NT2/D1 (cell line): ENCODE measurements at regions not wholly inside any gene's neighbourhood (a gene's known extent, or its start where the extent isn't known, plus 50 kb on each side); places are given as distances from the start of the nearest gene placed in this dataset.

Experiments
- DNase-seq: peaks from one replicate; pipeline ENCODE4 v3.0.0-alpha.2; 2011; ENCODE audit warnings: low read depth, low spot score
- H3K27me3 ChIP-seq: 2 replicates; pipeline ENCODE4 v1.6.0; 2011; ENCODE audit warnings: mild to moderate bottlenecking; ENCODE audit not compliant: insufficient read length, insufficient read depth
- H3K36me3 ChIP-seq: 2 replicates; pipeline ENCODE4 v1.6.1; 2011; ENCODE audit warnings: mild to moderate bottlenecking, low read length, mixed read lengths; ENCODE audit not compliant: insufficient read depth, insufficient read length
- H3K4me1 ChIP-seq: 2 replicates; pipeline ENCODE4 v1.5.1; 2011; ENCODE audit not compliant: insufficient read depth, insufficient read length
- H3K4me3 ChIP-seq: 2 replicates; pipeline ENCODE4 v1.5.1; 2011; ENCODE audit warnings: low read depth; ENCODE audit not compliant: insufficient read length
- H3K9ac ChIP-seq: 2 replicates; pipeline ENCODE4 v1.6.0; 2011; ENCODE audit warnings: low read depth; ENCODE audit not compliant: insufficient read length
- H3K9me3 ChIP-seq: 2 replicates; pipeline ENCODE4 v1.5.1; 2011; ENCODE audit warnings: mild to moderate bottlenecking, low read length; ENCODE audit not compliant: insufficient read depth
- SUZ12 ChIP-seq: IDR thresholded peaks from 2 replicates; pipeline ENCODE4 v1.6.1; 2011; ENCODE audit not compliant: insufficient read length, insufficient read depth; ENCODE audit errors: extremely low read depth
- YY1 ChIP-seq: IDR thresholded peaks from 2 replicates; pipeline ENCODE4 v1.6.1; 2011; ENCODE audit not compliant: insufficient read length, insufficient read depth
- ZNF274 ChIP-seq: IDR thresholded peaks from 2 replicates; pipeline ENCODE4 v1.6.1; 2011; ENCODE audit warnings: mild to moderate bottlenecking, low read depth, low read length

GRCh38 chr5:104198156-104198555 is 635.6 kb upstream of the NUDT12 start:
- Histone ChIP-seq H3K4me1 (no peaks in the 10 kb centered on the region), H3K36me3 (no peaks in the 10 kb centered on the region), H3K27me3 (no peaks in the 10 kb centered on the region), H3K9me3 (no peaks in the 10 kb centered on the region), H3K9ac (no peak overlapping the region), H3K4me3 (no peak overlapping the region)
- TF ChIP-seq YY1, result no peak
- no peak for TF ChIP-seq SUZ12
- no peak for TF ChIP-seq ZNF274
- DNase-seq, result no peak

GRCh38 chr5:104189909-104190308 is 627.3 kb upstream of the NUDT12 start:
- H3K4me3 ChIP-seq, result no peak overlapping the region
- H3K9me3 ChIP-seq, result peaks cover 8% of the 10 kb centered on the region; the same call in 1 of the 2 replicates
- no peak for DNase-seq
- no peak overlapping the region for H3K9ac ChIP-seq
- no peak for TF ChIP-seq SUZ12
- TF ChIP-seq ZNF274, result no peak
- TF ChIP-seq YY1, result no peak
- H3K36me3 ChIP-seq, result no peaks in the 10 kb centered on the region
- no peaks in the 10 kb centered on the region for H3K4me1 ChIP-seq
- H3K27me3 ChIP-seq, result no peaks in the 10 kb centered on the region

- no peak for DNase-seq
- no peak for TF ChIP-seq ZNF274
- no peak for TF ChIP-seq SUZ12
- no peak for TF ChIP-seq YY1
- H3K9ac ChIP-seq, result no peak overlapping the region
Measured at GRCh38 chr5:104189031-104189430, 626.4 kb upstream of the NUDT12 start.

GRCh38 chr5:104187656-104188055 is 625.1 kb upstream of the NUDT12 start:
- TF ChIP-seq SUZ12 (no peak), ZNF274 (no peak), YY1 (no peak)
- H3K27me3 ChIP-seq, result no peaks in the 10 kb centered on the region
- H3K9ac ChIP-seq, result no peak overlapping the region
- H3K36me3 ChIP-seq, result no peaks in the 10 kb centered on the region
- DNase-seq, result no peak
- no peak overlapping the region for H3K4me3 ChIP-seq
- no peaks in the 10 kb centered on the region for H3K4me1 ChIP-seq
- H3K9me3 ChIP-seq, result peaks cover 8% of the 10 kb centered on the region; the same call in 1 of the 2 replicates

More at GRCh38 chr5:104189031-104189430, 626.4 kb upstream of the NUDT12 start:
- no peaks in the 10 kb centered on the region for H3K4me1 ChIP-seq
- peaks cover 8% of the 10 kb centered on the region; the same call in 1 of the 2 replicates for H3K9me3 ChIP-seq
- H3K27me3 ChIP-seq, result no peaks in the 10 kb centered on the region
- no peaks in the 10 kb centered on the region for H3K36me3 ChIP-seq
- no peak overlapping the region for H3K4me3 ChIP-seq

GRCh38 chr5:104186510-104186909 is 623.9 kb upstream of the NUDT12 start:
- H3K9me3 ChIP-seq, result peaks cover 8% of the 10 kb centered on the region; the same call in 1 of the 2 replicates
- H3K4me1 ChIP-seq, result no peaks in the 10 kb centered on the region
- TF ChIP-seq ZNF274, result no peak
- no peak for TF ChIP-seq SUZ12
- no peak for TF ChIP-seq YY1
- H3K36me3 ChIP-seq, result no peaks in the 10 kb centered on the region
- DNase-seq, result no peak
- no peaks in the 10 kb centered on the region for H3K27me3 ChIP-seq
- no peak overlapping the region for H3K9ac ChIP-seq
- no peak overlapping the region for H3K4me3 ChIP-seq

- H3K9me3 ChIP-seq, result peaks cover 8% of the 10 kb centered on the region; the same call in 1 of the 2 replicates
- no peak overlapping the region for H3K4me3 ChIP-seq
- H3K36me3 ChIP-seq, result no peaks in the 10 kb centered on the region
- no peak for DNase-seq
- H3K27me3 ChIP-seq, result no peaks in the 10 kb centered on the region
- TF ChIP-seq ZNF274, result no peak
- TF ChIP-seq SUZ12, result no peak
- TF ChIP-seq YY1, result no peak
- H3K9ac ChIP-seq, result no peak overlapping the region
- no peaks in the 10 kb centered on the region for H3K4me1 ChIP-seq
Measured at GRCh38 chr5:104186100-104186499, 623.5 kb upstream of the NUDT12 start.

GRCh38 chr5:104184264-104184663 is 621.7 kb upstream of the NUDT12 start:
- no peak for TF ChIP-seq SUZ12
- no peak for TF ChIP-seq ZNF274
- no peak for TF ChIP-seq YY1
- no peaks in the 10 kb centered on the region for H3K36me3 ChIP-seq
- DNase-seq, result no peak
- no peaks in the 10 kb centered on the region for H3K4me1 ChIP-seq
- H3K27me3 ChIP-seq, result no peaks in the 10 kb centered on the region
- peaks cover 26% of the 10 kb centered on the region for H3K9me3 ChIP-seq
- H3K9ac ChIP-seq, result no peak overlapping the region
- no peak overlapping the region for H3K4me3 ChIP-seq

GRCh38 chr5:104178829-104179456 is 616.4 kb upstream of the NUDT12 start:
- peaks cover 28% of the 10 kb centered on the region for H3K9me3 ChIP-seq
- no peaks in the 10 kb centered on the region for H3K27me3 ChIP-seq
- DNase-seq, result peak; percentile 56
- H3K4me3 ChIP-seq, result no peak overlapping the region
- no peak overlapping the region for H3K9ac ChIP-seq
- TF ChIP-seq ZNF274 (no peak), YY1 (no peak), SUZ12 (no peak)
- H3K36me3 ChIP-seq, result no peaks in the 10 kb centered on the region
- no peaks in the 10 kb centered on the region for H3K4me1 ChIP-seq
